Glomerular visceral epithelial cell (primary cell): ENCODE measurements at regions not wholly inside any gene's neighbourhood (a gene's known extent, or its start where the extent isn't known, plus 50 kb on each side); places are given as distances from the start of the nearest gene placed in this dataset.
A peak's percentile ranks its signal among the peaks of the same experiment; 100 is the strongest.
"Not testable (repeated sequence)": the region's sequence is repeated elsewhere in the genome, so short reads cannot be mapped to it uniquely, and the experiment has no call there.

Experiments used
- DNase-seq: peaks from one replicate; pipeline ENCODE4 v3.0.0-alpha.2; 2016; ENCODE audit errors: extremely low spot score

- DNase-seq, result no peak
These were observed 61.9 kb upstream of the ATP12A start for GRCh38 chr13:24618011-24618955.

GRCh38 chr13:24619282-24619681, 60.9 kb upstream of the ATP12A start:
- DNase-seq, result no peak

GRCh38 chr13:24622481-24623148, 57.6 kb upstream of the ATP12A start:
- not testable (repeated sequence) for DNase-seq

GRCh38 chr13:24623149-24623665, 57.0 kb upstream of the ATP12A start:
- DNase-seq, result no peak

- no peak for DNase-seq
These were observed 55.8 kb upstream of the ATP12A start for GRCh38 chr13:24624363-24624762.

GRCh38 chr13:24624801-24625231, 55.4 kb upstream of the ATP12A start:
- DNase-seq, result no peak

GRCh38 chr13:24625331-24625731, 54.9 kb upstream of the ATP12A start:
- no peak for DNase-seq

GRCh38 chr13:24625870-24626849, 54.0 kb upstream of the ATP12A start:
- no peak for DNase-seq

- peak; percentile 36 for DNase-seq
These were observed 53.0 kb upstream of the ATP12A start for GRCh38 chr13:24627090-24627714.

GRCh38 chr13:24627946-24628345, 52.3 kb upstream of the ATP12A start:
- no peak for DNase-seq

GRCh38 chr13:24629320-24629719, 50.9 kb upstream of the ATP12A start:
- no peak for DNase-seq

GRCh38 chr13:24630121-24630520, 50.1 kb upstream of the ATP12A start:
- DNase-seq, result no peak
